ENCODE measurements at regions not wholly inside any gene's neighbourhood (a gene's known extent, or its start where the extent isn't known, plus 50 kb on each side); places are given as distances from the start of the nearest gene placed in this dataset.

- no peaks in the 10 kb centered on the region for H3K27me3 ChIP-seq (ENCODE audit: control insufficient read depth in 2 of 2, insufficient read depth in 2 of 2, low read length in 2 of 2)
- no peak overlapping the region for H3K4me3 ChIP-seq (replicated peaks in 1 of 3; ENCODE audit: low read depth in 2 of 3, low read length in 3 of 3)
- TF ChIP-seq CTCF (IDR thresholded peaks at IDR 0.05) = no peak
- DNase-seq = no peak
- no peak overlapping the region for H3K4me2 ChIP-seq (replicated peaks; ENCODE audit: extremely low read depth, low read length, poor library complexity, severe bottlenecking)
- no peaks in the 10 kb centered on the region for H3K4me1 Mint-ChIP-seq
- no peak overlapping the region for H2AFZ ChIP-seq (ENCODE audit: insufficient read depth, low read depth, low read length, poor library complexity, severe bottlenecking)
- H3K9me3 Mint-ChIP-seq = peaks cover 0 to 13% (median 6%) of the 10 kb centered on the region in 7 donors
- H3K36me3 Mint-ChIP-seq = no peaks in the 10 kb centered on the region
- 96% methylated on average over 4 of the region's 8 CpGs for WGBS (ENCODE audit: insufficient coverage)
- H3K9me3 ChIP-seq (replicated peaks in 1 of 2; ENCODE audit: control insufficient read depth in 1 of 2, insufficient read depth in 1 of 2, low read length in 2 of 2) = peaks cover 0 to 1% of the 10 kb centered on the region in 2 donors
- no peaks in the 10 kb centered on the region for H3K79me2 ChIP-seq (ENCODE audit: insufficient read depth, low read length)
- intact Hi-C loops (cut with micrococcal nuclease) = no loop called here
- no peak overlapping the region for H3K9ac ChIP-seq (ENCODE audit: insufficient read depth, low read length, poor library complexity, severe bottlenecking)
- no peak overlapping the region for H3K4me3 Mint-ChIP-seq
- H3K27ac ChIP-seq (ENCODE audit: low read depth in 1 of 2, low read length in 2 of 2) = no peak overlapping the region
- H3K27me3 Mint-ChIP-seq (ENCODE audit: low read depth in 3 of 3) = no peaks in the 10 kb centered on the region
- H4K20me1 ChIP-seq (ENCODE audit: insufficient read depth, low read length) = no peaks in the 10 kb centered on the region
- no peaks in the 10 kb centered on the region for H3K36me3 ChIP-seq (replicated peaks in 1 of 2; ENCODE audit: control insufficient read depth in 1 of 2, insufficient read depth in 2 of 2, low read length in 2 of 2)
- no peaks in the 10 kb centered on the region for H3K4me1 ChIP-seq (ENCODE audit: control insufficient read depth in 1 of 2, insufficient read depth in 2 of 2, low read length in 2 of 2)
- peak overlapping the region in 1 of 7 donors; percentile 26 for H3K27ac Mint-ChIP-seq
These were observed 62.7 kb downstream of the SYF2 start for GRCh38 chr1:25169610-25170009.

- Mint-ChIP-seq H3K9me3 (peaks cover 0 to 13% (median 6%) of the 10 kb centered on the region in 7 donors), H3K27ac (no peak overlapping the region), H3K27me3 (ENCODE audit: low read depth in 3 of 3) (no peaks in the 10 kb centered on the region), H3K4me3 (no peak overlapping the region), H3K4me1 (no peaks in the 10 kb centered on the region), H3K36me3 (no peaks in the 10 kb centered on the region)
- Histone ChIP-seq H3K27ac (ENCODE audit: low read depth in 1 of 2, low read length in 2 of 2) (no peak overlapping the region), H3K79me2 (ENCODE audit: insufficient read depth, low read length) (no peaks in the 10 kb centered on the region), H4K20me1 (ENCODE audit: insufficient read depth, low read length) (no peaks in the 10 kb centered on the region), H2AFZ (ENCODE audit: insufficient read depth, low read depth, low read length, poor library complexity, severe bottlenecking) (no peak overlapping the region), H3K4me1 (ENCODE audit: control insufficient read depth in 1 of 2, insufficient read depth in 2 of 2, low read length in 2 of 2) (no peaks in the 10 kb centered on the region), H3K9me3 (replicated peaks in 1 of 2; ENCODE audit: control insufficient read depth in 1 of 2, insufficient read depth in 1 of 2, low read length in 2 of 2) (no peaks in the 10 kb centered on the region), H3K4me2 (replicated peaks; ENCODE audit: extremely low read depth, low read length, poor library complexity, severe bottlenecking) (no peak overlapping the region), H3K27me3 (ENCODE audit: control insufficient read depth in 2 of 2, insufficient read depth in 2 of 2, low read length in 2 of 2) (no peaks in the 10 kb centered on the region), H3K9ac (ENCODE audit: insufficient read depth, low read length, poor library complexity, severe bottlenecking) (no peak overlapping the region), H3K36me3 (replicated peaks in 1 of 2; ENCODE audit: control insufficient read depth in 1 of 2, insufficient read depth in 2 of 2, low read length in 2 of 2) (no peaks in the 10 kb centered on the region), H3K4me3 (replicated peaks in 1 of 3; ENCODE audit: low read depth in 2 of 3, low read length in 3 of 3) (no peak overlapping the region)
- intact Hi-C loops (cut with micrococcal nuclease) = no loop called here
- WGBS (ENCODE audit: insufficient coverage) = no CpG with 5 or more reads among the region's 2 CpGs
- no peak for DNase-seq
- TF ChIP-seq CTCF (IDR thresholded peaks at IDR 0.05) = no peak
These were observed 63.1 kb downstream of the SYF2 start for GRCh38 chr1:25169168-25169567.
